ENCODE measurements at regions not wholly inside any gene's neighbourhood (a gene's known extent, or its start where the extent isn't known, plus 50 kb on each side); places are given as distances from the start of the nearest gene placed in this dataset.

DNA sequence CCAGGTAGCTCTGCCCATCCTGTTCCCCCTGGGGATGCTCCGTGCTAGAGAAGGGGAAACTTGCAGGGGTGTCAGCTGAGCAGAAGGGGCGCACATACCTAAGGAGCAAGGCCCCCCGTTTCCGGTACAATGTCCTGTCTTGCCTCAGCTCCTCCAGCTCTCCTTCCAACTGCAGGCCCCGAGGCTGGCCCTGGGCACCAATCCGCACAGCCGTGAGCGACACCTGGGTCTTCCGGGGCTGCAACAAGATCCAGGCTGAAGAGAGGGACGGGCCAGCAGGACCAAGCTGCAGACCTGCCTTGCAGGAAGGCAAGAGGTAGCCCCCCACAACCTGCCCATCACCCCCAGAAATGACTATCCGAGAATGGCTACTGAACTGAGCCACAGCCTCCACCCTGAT lies 102.6 kb downstream of the RMI2 start (continued):
- TF ChIP-seq, protein P1, sequence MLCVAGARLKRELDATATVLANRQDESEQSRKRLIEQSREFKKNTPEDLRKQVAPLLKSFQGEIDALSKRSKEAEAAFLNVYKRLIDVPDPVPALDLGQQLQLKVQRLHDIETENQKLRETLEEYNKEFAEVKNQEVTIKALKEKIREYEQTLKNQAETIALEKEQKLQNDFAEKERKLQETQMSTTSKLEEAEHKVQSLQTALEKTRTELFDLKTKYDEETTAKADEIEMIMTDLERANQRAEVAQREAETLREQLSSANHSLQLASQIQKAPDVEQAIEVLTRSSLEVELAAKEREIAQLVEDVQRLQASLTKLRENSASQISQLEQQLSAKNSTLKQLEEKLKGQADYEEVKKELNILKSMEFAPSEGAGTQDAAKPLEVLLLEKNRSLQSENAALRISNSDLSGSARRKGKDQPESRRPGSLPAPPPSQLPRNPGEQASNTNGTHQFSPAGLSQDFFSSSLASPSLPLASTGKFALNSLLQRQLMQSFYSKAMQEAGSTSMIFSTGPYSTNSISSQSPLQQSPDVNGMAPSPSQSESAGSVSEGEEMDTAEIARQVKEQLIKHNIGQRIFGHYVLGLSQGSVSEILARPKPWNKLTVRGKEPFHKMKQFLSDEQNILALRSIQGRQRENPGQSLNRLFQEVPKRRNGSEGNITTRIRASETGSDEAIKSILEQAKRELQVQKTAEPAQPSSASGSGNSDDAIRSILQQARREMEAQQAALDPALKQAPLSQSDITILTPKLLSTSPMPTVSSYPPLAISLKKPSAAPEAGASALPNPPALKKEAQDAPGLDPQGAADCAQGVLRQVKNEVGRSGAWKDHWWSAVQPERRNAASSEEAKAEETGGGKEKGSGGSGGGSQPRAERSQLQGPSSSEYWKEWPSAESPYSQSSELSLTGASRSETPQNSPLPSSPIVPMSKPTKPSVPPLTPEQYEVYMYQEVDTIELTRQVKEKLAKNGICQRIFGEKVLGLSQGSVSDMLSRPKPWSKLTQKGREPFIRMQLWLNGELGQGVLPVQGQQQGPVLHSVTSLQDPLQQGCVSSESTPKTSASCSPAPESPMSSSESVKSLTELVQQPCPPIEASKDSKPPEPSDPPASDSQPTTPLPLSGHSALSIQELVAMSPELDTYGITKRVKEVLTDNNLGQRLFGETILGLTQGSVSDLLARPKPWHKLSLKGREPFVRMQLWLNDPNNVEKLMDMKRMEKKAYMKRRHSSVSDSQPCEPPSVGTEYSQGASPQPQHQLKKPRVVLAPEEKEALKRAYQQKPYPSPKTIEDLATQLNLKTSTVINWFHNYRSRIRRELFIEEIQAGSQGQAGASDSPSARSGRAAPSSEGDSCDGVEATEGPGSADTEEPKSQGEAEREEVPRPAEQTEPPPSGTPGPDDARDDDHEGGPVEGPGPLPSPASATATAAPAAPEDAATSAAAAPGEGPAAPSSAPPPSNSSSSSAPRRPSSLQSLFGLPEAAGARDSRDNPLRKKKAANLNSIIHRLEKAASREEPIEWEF (IDR thresholded peaks at IDR 0.05; ENCODE audit: insufficient replicate concordance, low read depth, low read length): no peak
- TF ChIP-seq BRCA1 (IDR thresholded peaks at IDR 0.05; ENCODE audit: low read depth, low read length): no peak
- no peak for TF ChIP-seq ZZZ3 (IDR thresholded peaks at IDR 0.05; ENCODE audit: control insufficient read depth, insufficient read length, low read depth)
- TF ChIP-seq ESRRA (IDR thresholded peaks at IDR 0.05; ENCODE audit: low read length): no peak
- no peak for TF ChIP-seq EGR1 (IDR thresholded peaks at IDR 0.05; ENCODE audit: borderline replicate concordance in 1 of 2, low read depth in 2 of 2, low read length in 2 of 2)
- TF ChIP-seq IKZF2 (IDR thresholded peaks at IDR 0.05): no peak

DNA sequence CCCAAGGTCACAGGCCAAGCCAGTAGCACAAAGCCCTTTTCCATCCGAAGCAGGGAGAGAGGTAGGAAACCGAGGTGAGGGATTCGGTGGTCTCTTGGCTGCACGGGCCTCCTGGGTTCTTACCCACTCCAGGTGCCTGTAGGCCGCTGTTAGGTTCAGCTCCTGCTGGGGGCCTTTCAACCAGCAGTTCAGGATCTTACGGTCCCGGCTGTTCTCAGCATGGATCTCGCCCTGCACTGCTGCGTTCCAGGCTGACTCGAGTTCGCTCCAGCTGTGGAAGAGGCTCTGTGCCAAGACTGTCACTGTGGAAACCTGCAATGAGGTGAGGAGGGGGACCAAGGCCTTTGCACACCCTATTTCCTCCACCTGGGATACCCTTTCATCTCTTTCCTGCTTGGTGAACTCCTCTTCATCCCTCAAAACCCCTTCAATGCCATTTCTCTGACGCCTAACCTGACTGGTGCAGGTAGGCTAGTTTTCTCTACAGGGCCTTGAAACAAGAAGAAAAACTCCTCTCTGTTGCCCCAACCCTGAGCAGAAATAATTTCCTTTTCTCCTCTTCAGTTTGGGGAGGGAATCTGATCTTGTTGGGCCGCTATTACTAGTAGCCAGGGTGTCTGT lies 103.6 kb downstream of the RMI2 start:
- SMC1A ChIA-PET (ENCODE audit: uncharacterized antibody, unreplicated experiment): no interaction called here
- H3K79me2 ChIP-seq (ENCODE audit: control insufficient read depth, insufficient read depth, low read length): no peaks in the 10 kb centered on the region
- 51% methylated on average over 12 of the region's 13 CpGs for WGBS (ENCODE audit: insufficient coverage, insufficient replicate concordance, low lambda C conversion rate, missing lambda C conversion rate)
- RAD21 ChIA-PET (ENCODE audit: unreplicated experiment): no interaction called here
- no peaks in the 10 kb centered on the region for H3K36me3 ChIP-seq (ENCODE audit: control insufficient read depth in 2 of 2, insufficient read depth in 2 of 2, low read length in 1 of 2)
- H3K4me2 ChIP-seq (ENCODE audit: control insufficient read depth, insufficient read depth): no peak overlapping the region
- CTCF ChIA-PET: interaction anchor here (1.1 kb wide), 2 partner anchors 41 to 83 kb away, joined by 3 to 4 read pairs; no protein-coding TSS in a partner anchor
- ATAC-seq (no peak), FAIRE-seq (no peak), DNase-seq (ENCODE audit: low read depth, low spot score) (no peak)
- H4K20me1 ChIP-seq (ENCODE audit: control insufficient read depth, insufficient read depth): no peaks in the 10 kb centered on the region
- no TSS peak for BruUV-seq (replicated peaks)
- no peak overlapping the region for H3K27ac ChIP-seq (ENCODE audit: control insufficient read depth, insufficient read depth)
- H3K4me3 ChIP-seq: no peak overlapping the region
- no peaks in the 10 kb centered on the region for H3K4me1 ChIP-seq (ENCODE audit: control insufficient read depth, insufficient read depth, low read length)
- POLR2A ChIA-PET: no interaction called here
- in situ Hi-C loops (cut with MboI): no loop called here
- no peak overlapping the region for H2AFZ ChIP-seq (ENCODE audit: control insufficient read depth, low read depth, low read length)
- no peaks in the 10 kb centered on the region; a peak in 1 of 4 replicates for H3K27me3 ChIP-seq (replicated peaks in 1 of 2; ENCODE audit: control insufficient read depth in 2 of 2, insufficient read depth in 2 of 2, low read length in 1 of 2)
- intact Hi-C loops (cut with micrococcal nuclease; ENCODE audit: unreplicated experiment): no loop called here
- H3K9ac ChIP-seq (ENCODE audit: control insufficient read depth, insufficient read depth, low read length): no peak overlapping the region
- no peaks in the 10 kb centered on the region for H3K9me3 ChIP-seq (replicated peaks; ENCODE audit: control insufficient read depth, insufficient read depth, low read length)
- TF ChIP-seq NR2F1 (conservative IDR thresholded peaks at IDR 0.05) (no peak), ASH2L (IDR thresholded peaks at IDR 0.05; ENCODE audit: borderline replicate concordance, low read depth) (no peak), MTA2 (IDR thresholded peaks at IDR 0.05; ENCODE audit: low read depth) (no peak), CHD2 (IDR thresholded peaks at IDR 0.05; ENCODE audit: borderline replicate concordance, low read depth, low read length) (no peak), ESRRA (IDR thresholded peaks at IDR 0.05; ENCODE audit: low read length) (no peak)
- TF ChIP-seq, protein P2, sequence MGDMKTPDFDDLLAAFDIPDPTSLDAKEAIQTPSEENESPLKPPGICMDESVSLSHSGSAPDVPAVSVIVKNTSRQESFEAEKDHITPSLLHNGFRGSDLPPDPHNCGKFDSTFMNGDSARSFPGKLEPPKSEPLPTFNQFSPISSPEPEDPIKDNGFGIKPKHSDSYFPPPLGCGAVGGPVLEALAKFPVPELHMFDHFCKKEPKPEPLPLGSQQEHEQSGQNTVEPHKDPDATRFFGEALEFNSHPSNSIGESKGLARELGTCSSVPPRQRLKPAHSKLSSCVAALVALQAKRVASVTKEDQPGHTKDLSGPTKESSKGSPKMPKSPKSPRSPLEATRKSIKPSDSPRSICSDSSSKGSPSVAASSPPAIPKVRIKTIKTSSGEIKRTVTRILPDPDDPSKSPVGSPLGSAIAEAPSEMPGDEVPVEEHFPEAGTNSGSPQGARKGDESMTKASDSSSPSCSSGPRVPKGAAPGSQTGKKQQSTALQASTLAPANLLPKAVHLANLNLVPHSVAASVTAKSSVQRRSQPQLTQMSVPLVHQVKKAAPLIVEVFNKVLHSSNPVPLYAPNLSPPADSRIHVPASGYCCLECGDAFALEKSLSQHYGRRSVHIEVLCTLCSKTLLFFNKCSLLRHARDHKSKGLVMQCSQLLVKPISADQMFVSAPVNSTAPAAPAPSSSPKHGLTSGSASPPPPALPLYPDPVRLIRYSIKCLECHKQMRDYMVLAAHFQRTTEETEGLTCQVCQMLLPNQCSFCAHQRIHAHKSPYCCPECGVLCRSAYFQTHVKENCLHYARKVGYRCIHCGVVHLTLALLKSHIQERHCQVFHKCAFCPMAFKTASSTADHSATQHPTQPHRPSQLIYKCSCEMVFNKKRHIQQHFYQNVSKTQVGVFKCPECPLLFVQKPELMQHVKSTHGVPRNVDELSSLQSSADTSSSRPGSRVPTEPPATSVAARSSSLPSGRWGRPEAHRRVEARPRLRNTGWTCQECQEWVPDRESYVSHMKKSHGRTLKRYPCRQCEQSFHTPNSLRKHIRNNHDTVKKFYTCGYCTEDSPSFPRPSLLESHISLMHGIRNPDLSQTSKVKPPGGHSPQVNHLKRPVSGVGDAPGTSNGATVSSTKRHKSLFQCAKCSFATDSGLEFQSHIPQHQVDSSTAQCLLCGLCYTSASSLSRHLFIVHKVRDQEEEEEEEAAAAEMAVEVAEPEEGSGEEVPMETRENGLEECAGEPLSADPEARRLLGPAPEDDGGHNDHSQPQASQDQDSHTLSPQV (IDR thresholded peaks at IDR 0.05): no peak
- TF ChIP-seq, protein P3, sequence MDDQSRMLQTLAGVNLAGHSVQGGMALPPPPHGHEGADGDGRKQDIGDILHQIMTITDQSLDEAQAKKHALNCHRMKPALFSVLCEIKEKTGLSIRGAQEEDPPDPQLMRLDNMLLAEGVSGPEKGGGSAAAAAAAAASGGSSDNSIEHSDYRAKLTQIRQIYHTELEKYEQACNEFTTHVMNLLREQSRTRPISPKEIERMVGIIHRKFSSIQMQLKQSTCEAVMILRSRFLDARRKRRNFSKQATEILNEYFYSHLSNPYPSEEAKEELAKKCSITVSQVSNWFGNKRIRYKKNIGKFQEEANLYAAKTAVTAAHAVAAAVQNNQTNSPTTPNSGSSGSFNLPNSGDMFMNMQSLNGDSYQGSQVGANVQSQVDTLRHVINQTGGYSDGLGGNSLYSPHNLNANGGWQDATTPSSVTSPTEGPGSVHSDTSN (IDR thresholded peaks at IDR 0.05; ENCODE audit: insufficient replicate concordance, low read depth, low read length): no peak

Data from GM12878 (cell line).